ENCODE measurements at regions not wholly inside any gene's neighbourhood (a gene's known extent, or its start where the extent isn't known, plus 50 kb on each side); places are given as distances from the start of the nearest gene placed in this dataset.

DNA sequence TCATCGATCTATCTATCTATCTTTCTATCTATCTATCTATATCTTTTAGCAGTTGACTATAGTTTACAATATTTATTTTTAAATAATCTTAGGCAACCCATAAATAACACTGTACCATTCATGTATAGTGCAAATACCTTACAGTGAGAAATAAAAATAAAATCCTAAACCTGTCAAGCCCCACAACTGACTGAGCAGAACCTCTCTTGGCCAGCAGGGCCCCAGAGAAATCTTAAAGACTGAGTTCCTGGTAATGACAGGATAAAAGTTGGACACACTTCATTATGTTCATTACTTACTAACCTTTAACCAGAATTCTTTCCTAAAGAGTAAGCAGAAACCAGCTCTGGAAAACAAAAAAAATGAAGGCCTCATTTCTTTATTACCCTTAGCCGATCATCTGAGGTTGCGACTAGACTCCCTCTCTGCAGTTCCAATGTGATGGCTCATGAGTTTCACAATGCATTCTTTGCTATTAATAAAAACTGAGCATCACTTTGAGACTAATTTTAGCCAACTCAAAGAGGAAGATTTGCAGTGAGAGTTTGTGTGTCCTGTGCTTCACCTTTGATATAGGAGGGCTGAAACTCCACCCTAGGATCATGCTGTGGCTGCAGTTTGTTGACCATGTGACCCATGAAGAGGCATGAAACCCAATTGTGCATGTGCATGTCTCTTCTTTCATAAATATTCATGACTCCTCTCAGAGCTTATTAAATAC is 1072.0 kb downstream of the NSUN3 start:
- Histone ChIP-seq H3K4me3 (no peak overlapping the region), H3K27me3 (no peaks in the 10 kb centered on the region), H3K4me1 (ENCODE audit: low read depth) (no peaks in the 10 kb centered on the region), H3K9me3 (ENCODE audit: low read depth) (no peaks in the 10 kb centered on the region), H3K36me3 (no peaks in the 10 kb centered on the region), H3K27ac (no peak overlapping the region)
- no peak for TF ChIP-seq CTCF (IDR thresholded peaks at IDR 0.05; ENCODE audit: low read depth, low read length)
- DNase-seq (ENCODE audit: low read depth in 1 of 2, low spot score in 1 of 2): no peak

GRCh38 chr3:95148107-95148506 is 1085.2 kb downstream of the NSUN3 start:
- no peak overlapping the region for H3K4me3 ChIP-seq
- no peak for TF ChIP-seq CTCF (IDR thresholded peaks at IDR 0.05; ENCODE audit: low read depth, low read length)
- H3K27ac ChIP-seq: no peak overlapping the region
- DNase-seq (ENCODE audit: low read depth in 1 of 2, low spot score in 1 of 2): no peak
- H3K9me3 ChIP-seq (ENCODE audit: low read depth): no peaks in the 10 kb centered on the region
- no peaks in the 10 kb centered on the region for H3K4me1 ChIP-seq (ENCODE audit: low read depth)
- no peaks in the 10 kb centered on the region for H3K36me3 ChIP-seq
- no peaks in the 10 kb centered on the region for H3K27me3 ChIP-seq

GRCh38 chr3:95151590-95151989 is 1088.7 kb downstream of the NSUN3 start:
- TF ChIP-seq CTCF (IDR thresholded peaks at IDR 0.05; ENCODE audit: low read depth, low read length): no peak
- Histone ChIP-seq H3K36me3 (no peaks in the 10 kb centered on the region), H3K27me3 (no peaks in the 10 kb centered on the region), H3K4me1 (ENCODE audit: low read depth) (no peaks in the 10 kb centered on the region), H3K9me3 (ENCODE audit: low read depth) (no peaks in the 10 kb centered on the region), H3K27ac (no peak overlapping the region), H3K4me3 (no peak overlapping the region)
- DNase-seq (ENCODE audit: low read depth in 1 of 2, low spot score in 1 of 2): no peak

- Histone ChIP-seq H3K27me3 (no peaks in the 10 kb centered on the region), H3K36me3 (no peaks in the 10 kb centered on the region), H3K27ac (no peak overlapping the region), H3K4me3 (no peak overlapping the region), H3K9me3 (ENCODE audit: low read depth) (no peaks in the 10 kb centered on the region), H3K4me1 (ENCODE audit: low read depth) (no peaks in the 10 kb centered on the region)
- TF ChIP-seq CTCF (IDR thresholded peaks at IDR 0.05; ENCODE audit: low read depth, low read length): no peak
- DNase-seq (ENCODE audit: low read depth in 1 of 2, low spot score in 1 of 2): no peak
Measured at GRCh38 chr3:95154766-95155165, 1091.9 kb downstream of the NSUN3 start.

DNA sequence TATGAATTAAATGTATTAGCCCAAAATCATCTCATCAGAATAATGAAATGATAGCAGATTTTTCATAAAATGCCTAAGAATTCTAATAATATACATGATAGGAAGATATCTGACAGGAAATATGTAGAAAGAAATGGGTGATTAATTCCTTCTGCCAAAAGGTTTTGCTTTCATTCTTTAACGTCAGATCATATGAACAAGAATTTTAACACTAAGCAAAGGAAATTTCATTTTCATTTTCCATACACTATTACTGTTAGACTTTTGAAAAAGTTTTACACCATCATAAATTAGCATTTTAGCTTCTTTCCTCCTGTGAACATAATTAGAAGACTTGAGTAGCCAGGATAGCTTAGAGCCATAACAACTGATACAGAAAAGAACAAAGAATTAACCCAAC is 1099.9 kb downstream of the NSUN3 start:
- Histone ChIP-seq H3K27me3 (no peaks in the 10 kb centered on the region), H3K36me3 (no peaks in the 10 kb centered on the region), H3K9me3 (ENCODE audit: low read depth) (no peaks in the 10 kb centered on the region), H3K4me3 (no peak overlapping the region), H3K27ac (no peak overlapping the region), H3K4me1 (ENCODE audit: low read depth) (no peaks in the 10 kb centered on the region)
- DNase-seq (ENCODE audit: low read depth in 1 of 2, low spot score in 1 of 2): no peak
- no peak for TF ChIP-seq CTCF (IDR thresholded peaks at IDR 0.05; ENCODE audit: low read depth, low read length)

All from cardiac muscle cell (in vitro differentiated cells and primary cell).